HepG2 (cell line): ENCODE measurements at regions not wholly inside any gene's neighbourhood (a gene's known extent, or its start where the extent isn't known, plus 50 kb on each side); places are given as distances from the start of the nearest gene placed in this dataset.

ENCODE experiments used
- CBFB ChIP-seq: sonication (generic); formaldehyde crosslinking; IDR thresholded peaks from 2 replicates; pipeline ENCODE4 v1.4.0; 2020; ENCODE audit warnings: missing genetic modification reagents
- FOXC1 ChIP-seq: sonication (generic); formaldehyde crosslinking; IDR thresholded peaks from 2 replicates; pipeline ENCODE4 v1.8.0; 2022; ENCODE audit warnings: mild to moderate bottlenecking, missing genetic modification reagents, borderline replicate concordance
- RELA ChIP-seq: sonication (generic); formaldehyde crosslinking; IDR thresholded peaks from 2 replicates; pipeline ENCODE4 v1.4.0; 2020; ENCODE audit warnings: missing genetic modification reagents
- SMC3 ChIP-seq: IDR thresholded peaks from 2 replicates; pipeline ENCODE4 v1.6.1; 2011; ENCODE audit warnings: low read length, improper control_type of control experiment
- SMYD3 ChIP-seq: sonication (generic); formaldehyde crosslinking; IDR thresholded peaks from 2 replicates; pipeline ENCODE4 v1.8.1; 2023; ENCODE audit warnings: mild to moderate bottlenecking, missing genetic modification reagents
- YY1 ChIP-seq: IDR thresholded peaks from 2 replicates; pipeline ENCODE4 v1.6.1; 2011; ENCODE audit warnings: low read length, low read depth, moderate library complexity, mild to moderate bottlenecking; ENCODE audit not compliant: insufficient read depth, insufficient replicate concordance
- ZKSCAN8 ChIP-seq: IDR thresholded peaks from 2 replicates; pipeline ENCODE4 v1.6.1; 2016; ENCODE audit warnings: borderline replicate concordance, missing genetic modification reagents, missing compliant biosample characterization
- ZNF552 ChIP-seq: sonication (generic); formaldehyde crosslinking; IDR thresholded peaks from 2 replicates; pipeline ENCODE4 v1.9.0; 2022; ENCODE audit warnings: missing genetic modification reagents, mild to moderate bottlenecking, borderline replicate concordance
- TF ChIP-seq, protein P1 (sequence below): sonication (generic); formaldehyde crosslinking; IDR thresholded peaks from 2 replicates; pipeline ENCODE4 v1.5.0; 2020; ENCODE audit warnings: missing genetic modification reagents
- TF ChIP-seq, protein P2 (sequence below), 2 experiments: sonication (generic) in 1 of 2; formaldehyde crosslinking in 1 of 2; IDR thresholded peaks; 2 replicates each; pipeline versions ENCODE4 v1.4.0 to v1.6.1; 2018 to 2020; ENCODE audit warnings: missing genetic modification reagents in 2 of 2, borderline replicate concordance in 1 of 2, low read depth in 1 of 2, mild to moderate bottlenecking in 1 of 2, missing biosample characterization in 1 of 2
- TF ChIP-seq, protein P3 (sequence below): sonication (generic); formaldehyde crosslinking; IDR thresholded peaks from 2 replicates; pipeline ENCODE4 v1.5.1; 2020; ENCODE audit warnings: mild to moderate bottlenecking, moderate library complexity, missing genetic modification reagents
- TF ChIP-seq, protein P4 (sequence below): sonication (generic); formaldehyde crosslinking; IDR thresholded peaks from 2 replicates; pipeline ENCODE4 v1.4.0; 2020; ENCODE audit warnings: missing genetic modification reagents
- TF ChIP-seq, protein P5 (sequence below): sonication (generic); formaldehyde crosslinking; IDR thresholded peaks from 2 replicates; pipeline ENCODE4 v1.5.0; 2020; ENCODE audit warnings: mild to moderate bottlenecking, missing genetic modification reagents, moderate library complexity

DNA sequence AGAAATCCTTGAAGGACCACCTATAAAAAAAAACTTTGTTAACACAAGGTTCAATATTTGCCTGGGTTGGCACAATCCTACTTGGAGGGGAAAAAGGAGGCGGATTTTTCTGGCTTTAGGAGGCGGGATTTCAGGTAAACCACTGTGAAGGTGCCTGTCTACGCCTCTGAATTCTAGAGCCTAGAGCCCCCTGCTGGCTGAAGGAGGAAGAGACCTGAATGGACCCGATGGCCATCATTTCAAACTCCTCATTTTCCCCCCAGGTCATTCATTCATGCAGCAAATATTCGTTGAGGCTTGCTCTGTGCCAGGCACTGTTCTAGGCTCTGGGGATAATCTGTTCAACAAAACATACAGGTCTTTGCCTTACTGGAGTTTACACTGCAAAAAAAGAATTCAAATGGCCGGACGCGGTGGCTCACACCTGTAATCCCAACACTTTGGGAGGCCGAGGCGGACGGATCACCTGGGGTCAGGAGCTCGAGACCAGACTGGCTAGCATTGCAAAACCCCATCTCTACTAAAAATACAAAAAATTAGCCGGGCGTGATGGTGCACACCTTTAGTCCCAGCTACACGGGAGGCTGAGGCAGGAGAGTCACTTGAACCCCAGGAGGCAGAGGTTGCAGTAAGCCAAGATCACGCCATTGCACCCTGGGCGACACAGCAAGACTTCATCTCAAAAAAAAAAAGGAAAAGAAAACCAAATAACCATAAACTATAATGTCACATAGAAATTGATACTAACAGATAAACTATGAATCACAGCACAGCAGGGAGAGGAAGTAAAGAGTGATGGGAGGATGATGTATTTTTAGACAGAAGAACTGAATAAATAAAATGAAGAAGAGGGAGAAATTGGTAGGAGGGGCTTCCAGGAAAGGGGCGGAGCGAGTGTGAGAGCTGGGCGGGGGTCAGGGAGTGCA is 90.1 kb upstream of the NFE2L3 start (continued):
- TF ChIP-seq, protein P1, sequence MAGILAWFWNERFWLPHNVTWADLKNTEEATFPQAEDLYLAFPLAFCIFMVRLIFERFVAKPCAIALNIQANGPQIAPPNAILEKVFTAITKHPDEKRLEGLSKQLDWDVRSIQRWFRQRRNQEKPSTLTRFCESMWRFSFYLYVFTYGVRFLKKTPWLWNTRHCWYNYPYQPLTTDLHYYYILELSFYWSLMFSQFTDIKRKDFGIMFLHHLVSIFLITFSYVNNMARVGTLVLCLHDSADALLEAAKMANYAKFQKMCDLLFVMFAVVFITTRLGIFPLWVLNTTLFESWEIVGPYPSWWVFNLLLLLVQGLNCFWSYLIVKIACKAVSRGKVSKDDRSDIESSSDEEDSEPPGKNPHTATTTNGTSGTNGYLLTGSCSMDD (CRISPR knock-in tag) = no peak
- TF ChIP-seq FOXC1 (CRISPR knock-in tag) = no peak
- TF ChIP-seq YY1 = peak; percentile 22
- TF ChIP-seq SMYD3 = no peak
- TF ChIP-seq CBFB (CRISPR knock-in tag) = no peak
- TF ChIP-seq ZNF552 (CRISPR knock-in tag) = no peak
- no peak for TF ChIP-seq ZKSCAN8
- TF ChIP-seq, protein P2, sequence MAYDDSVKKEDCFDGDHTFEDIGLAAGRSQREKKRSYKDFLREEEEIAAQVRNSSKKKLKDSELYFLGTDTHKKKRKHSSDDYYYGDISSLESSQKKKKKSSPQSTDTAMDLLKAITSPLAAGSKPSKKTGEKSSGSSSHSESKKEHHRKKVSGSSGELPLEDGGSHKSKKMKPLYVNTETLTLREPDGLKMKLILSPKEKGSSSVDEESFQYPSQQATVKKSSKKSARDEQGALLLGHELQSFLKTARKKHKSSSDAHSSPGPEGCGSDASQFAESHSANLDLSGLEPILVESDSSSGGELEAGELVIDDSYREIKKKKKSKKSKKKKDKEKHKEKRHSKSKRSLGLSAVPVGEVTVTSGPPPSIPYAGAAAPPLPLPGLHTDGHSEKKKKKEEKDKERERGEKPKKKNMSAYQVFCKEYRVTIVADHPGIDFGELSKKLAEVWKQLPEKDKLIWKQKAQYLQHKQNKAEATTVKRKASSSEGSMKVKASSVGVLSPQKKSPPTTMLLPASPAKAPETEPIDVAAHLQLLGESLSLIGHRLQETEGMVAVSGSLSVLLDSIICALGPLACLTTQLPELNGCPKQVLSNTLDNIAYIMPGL (CRISPR knock-in tag; IDR thresholded peaks at IDR 0.05; ENCODE audit: borderline replicate concordance in 1 of 2, low read depth in 1 of 2) = 0 out of 4 replicates have a peak, but pooled peaks of 1 of the 2 experiments have one; percentile 31
- TF ChIP-seq, protein P3, sequence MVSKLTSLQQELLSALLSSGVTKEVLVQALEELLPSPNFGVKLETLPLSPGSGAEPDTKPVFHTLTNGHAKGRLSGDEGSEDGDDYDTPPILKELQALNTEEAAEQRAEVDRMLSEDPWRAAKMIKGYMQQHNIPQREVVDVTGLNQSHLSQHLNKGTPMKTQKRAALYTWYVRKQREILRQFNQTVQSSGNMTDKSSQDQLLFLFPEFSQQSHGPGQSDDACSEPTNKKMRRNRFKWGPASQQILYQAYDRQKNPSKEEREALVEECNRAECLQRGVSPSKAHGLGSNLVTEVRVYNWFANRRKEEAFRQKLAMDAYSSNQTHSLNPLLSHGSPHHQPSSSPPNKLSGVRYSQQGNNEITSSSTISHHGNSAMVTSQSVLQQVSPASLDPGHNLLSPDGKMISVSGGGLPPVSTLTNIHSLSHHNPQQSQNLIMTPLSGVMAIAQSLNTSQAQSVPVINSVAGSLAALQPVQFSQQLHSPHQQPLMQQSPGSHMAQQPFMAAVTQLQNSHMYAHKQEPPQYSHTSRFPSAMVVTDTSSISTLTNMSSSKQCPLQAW (CRISPR knock-in tag) = no peak
- TF ChIP-seq, protein P4, sequence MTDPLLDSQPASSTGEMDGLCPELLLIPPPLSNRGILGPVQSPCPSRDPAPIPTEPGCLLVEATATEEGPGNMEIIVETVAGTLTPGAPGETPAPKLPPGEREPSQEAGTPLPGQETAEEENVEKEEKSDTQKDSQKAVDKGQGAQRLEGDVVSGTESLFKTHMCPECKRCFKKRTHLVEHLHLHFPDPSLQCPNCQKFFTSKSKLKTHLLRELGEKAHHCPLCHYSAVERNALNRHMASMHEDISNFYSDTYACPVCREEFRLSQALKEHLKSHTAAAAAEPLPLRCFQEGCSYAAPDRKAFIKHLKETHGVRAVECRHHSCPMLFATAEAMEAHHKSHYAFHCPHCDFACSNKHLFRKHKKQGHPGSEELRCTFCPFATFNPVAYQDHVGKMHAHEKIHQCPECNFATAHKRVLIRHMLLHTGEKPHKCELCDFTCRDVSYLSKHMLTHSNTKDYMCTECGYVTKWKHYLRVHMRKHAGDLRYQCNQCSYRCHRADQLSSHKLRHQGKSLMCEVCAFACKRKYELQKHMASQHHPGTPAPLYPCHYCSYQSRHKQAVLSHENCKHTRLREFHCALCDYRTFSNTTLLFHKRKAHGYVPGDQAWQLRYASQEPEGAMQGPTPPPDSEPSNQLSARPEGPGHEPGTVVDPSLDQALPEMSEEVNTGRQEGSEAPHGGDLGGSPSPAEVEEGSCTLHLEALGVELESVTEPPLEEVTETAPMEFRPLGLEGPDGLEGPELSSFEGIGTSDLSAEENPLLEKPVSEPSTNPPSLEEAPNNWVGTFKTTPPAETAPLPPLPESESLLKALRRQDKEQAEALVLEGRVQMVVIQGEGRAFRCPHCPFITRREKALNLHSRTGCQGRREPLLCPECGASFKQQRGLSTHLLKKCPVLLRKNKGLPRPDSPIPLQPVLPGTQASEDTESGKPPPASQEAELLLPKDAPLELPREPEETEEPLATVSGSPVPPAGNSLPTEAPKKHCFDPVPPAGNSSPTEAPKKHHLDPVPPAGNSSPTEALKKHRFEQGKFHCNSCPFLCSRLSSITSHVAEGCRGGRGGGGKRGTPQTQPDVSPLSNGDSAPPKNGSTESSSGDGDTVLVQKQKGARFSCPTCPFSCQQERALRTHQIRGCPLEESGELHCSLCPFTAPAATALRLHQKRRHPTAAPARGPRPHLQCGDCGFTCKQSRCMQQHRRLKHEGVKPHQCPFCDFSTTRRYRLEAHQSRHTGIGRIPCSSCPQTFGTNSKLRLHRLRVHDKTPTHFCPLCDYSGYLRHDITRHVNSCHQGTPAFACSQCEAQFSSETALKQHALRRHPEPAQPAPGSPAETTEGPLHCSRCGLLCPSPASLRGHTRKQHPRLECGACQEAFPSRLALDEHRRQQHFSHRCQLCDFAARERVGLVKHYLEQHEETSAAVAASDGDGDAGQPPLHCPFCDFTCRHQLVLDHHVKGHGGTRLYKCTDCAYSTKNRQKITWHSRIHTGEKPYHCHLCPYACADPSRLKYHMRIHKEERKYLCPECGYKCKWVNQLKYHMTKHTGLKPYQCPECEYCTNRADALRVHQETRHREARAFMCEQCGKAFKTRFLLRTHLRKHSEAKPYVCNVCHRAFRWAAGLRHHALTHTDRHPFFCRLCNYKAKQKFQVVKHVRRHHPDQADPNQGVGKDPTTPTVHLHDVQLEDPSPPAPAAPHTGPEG (CRISPR knock-in tag) = no peak
- TF ChIP-seq, protein P5, sequence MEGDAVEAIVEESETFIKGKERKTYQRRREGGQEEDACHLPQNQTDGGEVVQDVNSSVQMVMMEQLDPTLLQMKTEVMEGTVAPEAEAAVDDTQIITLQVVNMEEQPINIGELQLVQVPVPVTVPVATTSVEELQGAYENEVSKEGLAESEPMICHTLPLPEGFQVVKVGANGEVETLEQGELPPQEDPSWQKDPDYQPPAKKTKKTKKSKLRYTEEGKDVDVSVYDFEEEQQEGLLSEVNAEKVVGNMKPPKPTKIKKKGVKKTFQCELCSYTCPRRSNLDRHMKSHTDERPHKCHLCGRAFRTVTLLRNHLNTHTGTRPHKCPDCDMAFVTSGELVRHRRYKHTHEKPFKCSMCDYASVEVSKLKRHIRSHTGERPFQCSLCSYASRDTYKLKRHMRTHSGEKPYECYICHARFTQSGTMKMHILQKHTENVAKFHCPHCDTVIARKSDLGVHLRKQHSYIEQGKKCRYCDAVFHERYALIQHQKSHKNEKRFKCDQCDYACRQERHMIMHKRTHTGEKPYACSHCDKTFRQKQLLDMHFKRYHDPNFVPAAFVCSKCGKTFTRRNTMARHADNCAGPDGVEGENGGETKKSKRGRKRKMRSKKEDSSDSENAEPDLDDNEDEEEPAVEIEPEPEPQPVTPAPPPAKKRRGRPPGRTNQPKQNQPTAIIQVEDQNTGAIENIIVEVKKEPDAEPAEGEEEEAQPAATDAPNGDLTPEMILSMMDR = peak; percentile 80
- no peak for TF ChIP-seq RELA (CRISPR knock-in tag)
- peak; percentile 96 for TF ChIP-seq SMC3
